Stimulated activated CD4-positive, alpha-beta T cell treated with anti-CD3 and anti-CD28 coated beads, TNF-alpha, amount 100 ng/mL, for 1 hour (primary cell): ENCODE measurements at regions not wholly inside any gene's neighbourhood (a gene's known extent, or its start where the extent isn't known, plus 50 kb on each side); places are given as distances from the start of the nearest gene placed in this dataset.

Experiments used
- DNase-seq, 3 donors: peaks; one replicate each; pipeline ENCODE4 v3.0.0-alpha.2; 2020; ENCODE audit warnings: low read depth in 3 of 3, low spot score in 1 of 3

- DNase-seq = no peak
Observed at GRCh38 chr10:78505657-78506056, 472.0 kb downstream of the RPS24 start.

DNA sequence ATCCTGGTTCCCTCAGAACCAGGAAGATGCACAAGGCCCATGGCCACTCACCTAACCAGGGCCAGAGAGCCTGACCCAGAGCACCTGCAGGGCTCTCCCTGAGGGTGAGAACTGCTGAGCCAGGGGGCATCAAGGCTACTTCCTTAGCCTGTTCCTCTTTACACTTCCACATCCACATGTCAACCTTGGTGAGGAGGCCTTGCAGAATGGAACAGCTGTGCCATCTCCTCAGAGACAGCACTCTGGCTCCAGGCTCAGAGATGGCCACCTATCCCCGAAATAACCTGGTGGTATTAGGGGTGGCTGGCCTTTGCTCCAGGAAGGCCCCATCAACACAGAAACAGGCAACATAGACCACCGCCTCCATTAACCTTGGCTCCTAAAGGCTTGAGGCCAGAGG, 473.0 kb downstream of the RPS24 start:
- DNase-seq = no peak

DNA sequence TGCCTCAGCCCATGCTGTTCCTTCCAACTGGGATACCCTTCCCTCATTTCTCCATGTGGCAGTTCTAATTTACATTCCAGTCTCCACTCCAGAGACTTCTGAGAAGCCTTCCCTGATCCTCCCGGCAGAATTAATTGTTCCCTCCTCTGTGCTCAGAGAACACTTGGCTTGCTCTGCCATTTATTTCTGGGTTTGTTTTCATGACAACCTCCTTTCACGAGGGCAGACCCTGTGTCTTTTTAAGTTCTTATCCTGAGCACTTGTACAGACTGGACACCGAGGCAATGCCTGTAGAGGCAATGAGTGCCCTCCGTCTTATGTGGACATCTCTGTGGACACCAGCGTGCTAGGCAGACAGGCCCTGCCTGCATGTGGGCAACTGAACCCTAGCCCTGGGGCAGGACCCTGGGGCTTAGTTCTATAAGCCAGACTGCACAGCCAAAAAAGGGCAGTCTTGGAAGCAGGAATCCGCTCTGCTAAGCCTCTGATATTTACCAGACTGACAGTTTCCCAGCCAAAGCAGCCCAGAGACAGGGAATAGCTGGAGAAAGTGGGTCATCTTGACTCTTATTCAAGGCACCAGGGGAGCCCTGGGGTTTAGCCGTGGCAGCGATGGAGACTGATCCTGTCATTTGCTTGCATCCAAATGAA, 474.0 kb downstream of the RPS24 start:
- DNase-seq = no peak

DNA sequence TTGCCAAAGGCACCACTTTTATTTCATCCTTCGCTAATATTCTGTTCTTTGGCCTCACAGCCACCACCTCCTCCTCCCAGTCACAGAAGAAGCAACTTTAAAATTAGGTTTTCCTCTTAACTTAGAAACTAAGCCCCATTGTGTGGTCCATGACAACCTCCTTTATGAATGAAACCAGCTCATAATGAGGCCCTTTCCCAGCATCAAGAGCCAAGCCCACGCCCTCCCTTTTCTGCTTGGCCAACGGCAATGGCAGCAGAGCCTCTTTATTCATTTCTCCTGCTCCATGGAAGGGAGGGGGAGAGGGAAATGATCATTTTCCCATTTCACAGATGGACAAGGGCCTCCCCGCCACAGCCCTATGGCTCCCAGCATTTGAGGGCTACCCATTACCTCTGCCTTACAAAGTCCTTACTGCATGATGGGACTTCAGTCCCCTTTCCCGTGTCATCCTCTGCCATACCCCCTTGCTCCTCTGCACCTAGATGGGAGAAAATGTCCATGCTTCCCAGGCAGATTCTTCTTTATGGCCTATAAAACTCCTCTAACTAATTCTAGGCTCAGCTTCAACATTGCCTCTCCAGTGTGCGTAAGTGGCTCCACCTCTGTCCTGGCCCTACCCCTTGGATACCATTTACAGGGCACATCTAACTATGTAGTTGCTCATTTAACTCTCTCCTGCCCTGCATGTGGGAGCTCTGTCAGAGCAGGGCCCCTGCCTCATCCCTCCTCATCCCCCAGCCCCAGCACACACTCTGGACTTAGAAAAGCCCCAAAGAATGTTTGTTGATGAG, 475.5 kb downstream of the RPS24 start:
- no peak for DNase-seq

GRCh38 chr10:78510566-78511323, 477.1 kb downstream of the RPS24 start:
- DNase-seq = no peak

GRCh38 chr10:78511324-78512204, 477.9 kb downstream of the RPS24 start:
- DNase-seq = no peak

GRCh38 chr10:78512205-78512550, 478.5 kb downstream of the RPS24 start:
- no peak for DNase-seq

GRCh38 chr10:78513330-78513729, 479.7 kb downstream of the RPS24 start:
- no peak for DNase-seq

DNA sequence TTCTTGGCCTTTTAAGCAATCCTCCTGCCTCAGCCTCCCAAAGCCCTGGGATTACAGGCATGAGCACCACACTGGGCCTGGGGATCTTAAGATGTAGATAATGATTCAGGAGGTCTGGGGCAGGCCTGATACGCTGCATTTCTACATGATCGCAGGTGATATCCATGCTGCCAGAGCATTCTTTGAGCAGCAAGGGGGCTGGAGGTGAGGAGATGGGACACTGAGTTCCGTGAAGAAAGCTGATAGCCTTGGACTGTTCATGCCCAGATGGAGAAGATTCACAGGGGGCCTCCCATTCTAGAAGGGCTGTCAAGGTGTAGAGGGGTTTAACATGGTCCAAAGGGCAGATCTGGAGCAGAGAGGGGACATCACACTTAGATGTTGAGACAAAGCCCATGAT, 480.3 kb downstream of the RPS24 start:
- DNase-seq = no peak

- DNase-seq = no peak
Observed at GRCh38 chr10:78514459-78514858, 480.8 kb downstream of the RPS24 start.

GRCh38 chr10:78515038-78515872, 481.6 kb downstream of the RPS24 start:
- DNase-seq = no peak

DNA sequence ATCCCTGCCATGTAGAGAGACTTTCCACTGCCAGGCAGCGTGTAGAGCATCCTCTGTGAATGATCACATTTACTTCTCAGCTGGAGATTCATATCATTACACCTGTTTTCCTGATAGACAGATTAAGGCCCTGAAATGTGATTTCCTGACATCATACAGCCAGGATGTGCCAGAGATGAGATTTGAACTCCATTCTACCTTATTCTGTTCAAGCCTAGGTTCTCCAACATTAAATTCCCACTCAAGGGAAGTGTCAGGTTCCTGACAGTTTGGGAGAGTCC, 482.1 kb downstream of the RPS24 start:
- no peak for DNase-seq

DNA sequence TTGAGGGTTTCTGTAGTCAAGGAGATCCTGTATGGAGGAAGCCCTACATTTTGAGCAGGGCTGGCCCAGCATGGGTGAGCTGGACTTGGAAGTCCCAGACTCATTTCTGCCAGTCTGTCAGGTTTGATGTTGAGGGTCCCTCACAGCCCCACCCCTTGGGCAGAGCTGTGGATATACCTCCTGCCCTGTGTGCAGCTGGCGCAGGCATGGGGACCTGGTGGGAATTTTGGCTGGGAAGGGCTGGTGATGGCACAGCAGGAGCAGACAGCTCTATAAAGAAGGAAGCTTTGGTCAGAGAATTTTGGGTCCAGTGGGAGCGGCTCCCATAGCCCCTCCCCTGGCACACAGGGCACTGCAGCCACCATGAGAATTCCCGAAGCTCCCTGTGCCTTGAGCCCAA, 482.6 kb downstream of the RPS24 start:
- no peak for DNase-seq

DNA sequence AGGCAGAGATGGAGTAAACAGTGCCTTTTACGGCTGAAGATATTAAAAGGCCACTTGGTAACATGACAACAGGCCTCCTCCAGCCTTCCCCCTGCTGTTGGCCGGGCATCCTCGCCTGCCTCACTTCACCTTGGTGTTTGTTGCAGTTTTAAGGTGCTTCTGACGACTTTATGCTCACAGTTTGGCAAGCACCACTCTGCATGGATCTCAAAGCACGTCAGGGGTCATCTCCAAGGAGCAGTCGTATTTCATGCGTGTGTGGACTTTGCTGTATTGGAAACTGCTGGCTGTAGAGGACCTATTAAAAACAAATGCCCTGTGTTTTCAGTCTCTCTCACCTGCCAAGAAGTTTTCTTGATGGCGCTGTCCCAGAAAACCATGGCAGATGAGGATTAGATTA, 483.1 kb downstream of the RPS24 start:
- DNase-seq = no peak

DNA sequence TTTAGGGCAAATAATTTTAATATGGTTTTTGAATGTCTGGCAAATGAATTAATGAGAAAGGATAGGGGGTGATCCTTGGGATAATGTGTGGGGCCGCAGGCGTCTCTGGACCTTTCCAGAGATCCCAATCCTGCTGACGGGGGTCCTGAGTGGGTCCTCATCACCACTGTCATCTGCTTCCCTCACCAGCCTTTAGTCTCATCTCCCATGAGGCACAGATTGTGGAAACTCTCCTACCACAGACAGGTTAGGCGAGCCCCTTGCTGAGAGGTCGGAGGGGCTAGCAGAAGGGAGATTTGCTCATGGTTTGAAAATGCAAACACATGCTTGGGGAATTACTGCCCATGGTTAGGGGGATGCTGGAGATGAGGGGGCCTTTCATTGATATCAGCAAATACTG, 484.6 kb downstream of the RPS24 start:
- no peak for DNase-seq

GRCh38 chr10:78520737-78521430, 487.2 kb downstream of the RPS24 start:
- no peak for DNase-seq

DNA sequence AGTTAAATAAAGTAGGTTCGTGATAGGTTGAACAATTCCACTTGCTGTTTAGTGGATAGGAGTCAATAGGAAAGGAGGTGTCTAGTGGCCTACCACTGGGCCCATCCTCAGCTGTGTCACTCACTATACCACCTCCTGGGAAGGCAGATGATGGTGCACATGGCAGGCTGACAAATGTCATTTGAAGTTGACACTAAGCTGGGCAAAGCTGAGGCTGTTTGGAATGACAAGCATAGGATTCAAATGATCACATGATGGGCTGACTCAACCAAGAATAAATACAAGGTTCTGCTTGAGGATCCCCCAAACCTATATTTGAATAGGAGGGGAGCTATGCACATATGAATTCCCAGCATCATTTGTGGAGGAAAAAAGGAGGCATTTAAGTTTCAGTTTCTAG, 489.8 kb downstream of the RPS24 start:
- no peak for DNase-seq

DNA sequence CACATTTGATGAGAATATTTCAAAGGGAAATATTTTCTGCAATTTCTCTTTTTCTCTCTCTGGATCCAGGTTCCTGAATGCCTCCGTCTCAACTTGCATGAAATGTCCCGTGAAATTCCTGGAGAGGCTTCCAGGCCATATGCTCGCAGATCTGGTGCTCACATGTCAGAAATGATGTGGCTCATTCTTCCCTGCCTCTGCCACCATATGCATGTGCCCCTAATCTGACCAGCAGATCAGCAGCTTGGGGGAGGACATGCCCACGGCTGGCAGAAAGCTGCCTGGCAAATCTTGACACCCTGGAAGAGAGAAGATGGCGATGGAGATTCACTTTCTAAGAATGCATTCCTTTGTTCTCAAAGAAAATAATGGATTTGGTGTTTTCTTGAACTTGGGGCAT, 490.7 kb downstream of the RPS24 start:
- no peak for DNase-seq

DNA sequence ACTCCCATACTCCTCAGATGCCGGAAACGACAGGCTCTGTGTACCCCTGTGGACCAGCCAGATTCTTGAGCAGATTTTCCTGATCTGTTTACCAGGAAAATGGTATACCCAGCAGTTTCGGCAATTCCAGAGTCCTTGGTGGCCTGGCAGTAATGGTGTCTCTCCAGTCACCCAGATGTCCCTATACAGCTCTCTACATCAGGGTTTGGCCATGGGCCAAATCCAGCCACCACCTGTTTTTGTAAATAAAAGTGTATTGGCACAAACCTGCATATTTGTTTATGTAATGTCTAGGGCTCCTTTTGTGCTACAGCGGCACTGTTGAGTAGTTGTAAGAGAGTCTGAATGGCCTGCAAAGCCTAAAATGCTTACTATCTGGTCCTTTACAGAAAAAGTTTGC, 491.3 kb downstream of the RPS24 start:
- no peak for DNase-seq

DNA sequence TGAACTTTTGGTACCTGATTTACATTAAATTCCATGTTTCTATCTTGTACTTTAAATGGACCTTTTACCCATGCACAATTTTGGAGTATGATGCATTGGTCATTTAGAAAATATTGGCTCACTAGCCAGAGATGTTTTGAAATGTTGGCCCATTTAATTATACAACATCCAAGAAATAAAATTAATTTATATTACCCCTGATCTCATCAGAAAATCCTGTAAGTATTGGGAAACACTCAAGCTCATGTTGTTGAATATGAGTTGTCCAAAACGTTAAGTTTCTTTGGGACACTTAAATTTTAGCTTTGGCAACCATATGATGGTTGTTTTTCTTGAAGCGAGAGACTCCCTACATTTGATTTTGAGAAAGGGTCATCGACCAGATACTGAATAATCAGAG, 492.7 kb downstream of the RPS24 start:
- no peak for DNase-seq
